Glutamatergic neuron (in vitro differentiated cells): ENCODE measurements at regions not wholly inside any gene's neighbourhood (a gene's known extent, or its start where the extent isn't known, plus 50 kb on each side); places are given as distances from the start of the nearest gene placed in this dataset.

Experiments
- DNase-seq: peaks from one replicate; pipeline ENCODE4 v3.0.0; 2022
- H3K27ac Mint-ChIP-seq: one replicate; pipeline ENCODE4 v1.8.0; 2020; ENCODE audit warnings: mild to moderate bottlenecking, mixed read lengths, inconsistent platforms; ENCODE audit not compliant: unreplicated experiment
- H3K27me3 Mint-ChIP-seq: one replicate; pipeline ENCODE4 v1.8.0; 2020; ENCODE audit warnings: mild to moderate bottlenecking, moderate library complexity, mixed read lengths, inconsistent platforms; ENCODE audit not compliant: unreplicated experiment
- H3K36me3 Mint-ChIP-seq: one replicate; pipeline ENCODE4 v1.8.0; 2020; ENCODE audit warnings: mild to moderate bottlenecking, mixed read lengths, inconsistent platforms; ENCODE audit not compliant: unreplicated experiment
- H3K4me1 Mint-ChIP-seq: one replicate; pipeline ENCODE4 v1.8.0; 2020; ENCODE audit warnings: mild to moderate bottlenecking, low read depth, mixed read lengths, inconsistent platforms; ENCODE audit not compliant: unreplicated experiment
- H3K4me3 Mint-ChIP-seq: one replicate; pipeline ENCODE4 v1.8.0; 2020; ENCODE audit warnings: mild to moderate bottlenecking, mixed read lengths, inconsistent platforms; ENCODE audit not compliant: unreplicated experiment
- H3K9me3 Mint-ChIP-seq: one replicate; pipeline ENCODE4 v1.8.0; 2020; ENCODE audit warnings: mild to moderate bottlenecking, moderate library complexity, mixed read lengths, inconsistent platforms; ENCODE audit not compliant: unreplicated experiment
- TF ChIP-seq, protein P1 (sequence below): fragments of 200-600 bp; sonication (generic); IDR thresholded peaks from one replicate; pipeline ENCODE4 v1.5.0; 2021; ENCODE audit not compliant: partially characterized antibody, unreplicated experiment

DNA sequence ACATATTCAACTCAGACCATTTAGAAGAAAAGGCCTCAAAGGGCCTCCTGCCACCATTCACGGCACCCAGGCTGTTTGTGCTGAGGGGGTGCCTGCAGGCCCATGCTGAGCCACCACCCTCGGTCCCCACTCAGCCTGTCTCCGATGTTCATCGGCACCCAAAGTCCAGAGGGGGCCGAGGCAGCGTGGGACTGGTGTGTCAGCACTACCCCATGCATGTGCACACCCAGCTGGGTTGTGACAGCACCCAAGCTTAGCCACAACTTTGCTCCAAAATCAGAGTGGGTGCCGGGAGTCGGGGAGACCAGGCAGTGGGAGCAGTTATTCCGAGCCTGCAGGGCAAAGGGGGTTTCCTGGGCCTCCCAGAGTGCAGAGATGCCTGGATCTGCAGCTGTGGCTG, 508.5 kb upstream of the ZNF717 start:
- TF ChIP-seq, protein P1, sequence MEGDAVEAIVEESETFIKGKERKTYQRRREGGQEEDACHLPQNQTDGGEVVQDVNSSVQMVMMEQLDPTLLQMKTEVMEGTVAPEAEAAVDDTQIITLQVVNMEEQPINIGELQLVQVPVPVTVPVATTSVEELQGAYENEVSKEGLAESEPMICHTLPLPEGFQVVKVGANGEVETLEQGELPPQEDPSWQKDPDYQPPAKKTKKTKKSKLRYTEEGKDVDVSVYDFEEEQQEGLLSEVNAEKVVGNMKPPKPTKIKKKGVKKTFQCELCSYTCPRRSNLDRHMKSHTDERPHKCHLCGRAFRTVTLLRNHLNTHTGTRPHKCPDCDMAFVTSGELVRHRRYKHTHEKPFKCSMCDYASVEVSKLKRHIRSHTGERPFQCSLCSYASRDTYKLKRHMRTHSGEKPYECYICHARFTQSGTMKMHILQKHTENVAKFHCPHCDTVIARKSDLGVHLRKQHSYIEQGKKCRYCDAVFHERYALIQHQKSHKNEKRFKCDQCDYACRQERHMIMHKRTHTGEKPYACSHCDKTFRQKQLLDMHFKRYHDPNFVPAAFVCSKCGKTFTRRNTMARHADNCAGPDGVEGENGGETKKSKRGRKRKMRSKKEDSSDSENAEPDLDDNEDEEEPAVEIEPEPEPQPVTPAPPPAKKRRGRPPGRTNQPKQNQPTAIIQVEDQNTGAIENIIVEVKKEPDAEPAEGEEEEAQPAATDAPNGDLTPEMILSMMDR: no peak
- Mint-ChIP-seq H3K27ac (no peak overlapping the region), H3K4me1 (no peaks in the 10 kb centered on the region), H3K27me3 (no peaks in the 10 kb centered on the region), H3K36me3 (no peaks in the 10 kb centered on the region), H3K4me3 (no peak overlapping the region), H3K9me3 (no peaks in the 10 kb centered on the region)
- no peak for DNase-seq

DNA sequence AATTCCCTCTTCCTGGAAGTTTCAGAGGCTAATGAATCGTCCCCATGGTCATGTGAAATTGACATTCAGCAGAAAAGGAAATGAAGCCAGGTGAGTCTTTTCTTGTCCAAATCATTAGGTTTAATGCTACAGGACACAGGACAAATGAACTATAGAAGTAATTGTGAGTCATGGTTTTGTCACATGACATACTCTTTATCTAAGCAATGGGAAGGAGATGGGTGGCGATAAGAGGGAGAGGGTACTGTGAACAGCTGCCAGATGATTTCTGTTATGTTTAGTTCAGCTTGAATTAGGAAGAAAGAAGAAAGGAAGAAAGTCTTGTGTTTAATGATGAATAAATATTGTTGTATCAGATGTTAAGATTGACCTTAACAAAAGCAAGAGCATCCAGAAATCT, 515.4 kb upstream of the ZNF717 start:
- Mint-ChIP-seq H3K27ac (no peak overlapping the region), H3K9me3 (no peaks in the 10 kb centered on the region), H3K36me3 (no peaks in the 10 kb centered on the region), H3K4me3 (no peak overlapping the region), H3K4me1 (no peaks in the 10 kb centered on the region), H3K27me3 (no peaks in the 10 kb centered on the region)
- DNase-seq: no peak
- TF ChIP-seq, protein P1: no peak

DNA sequence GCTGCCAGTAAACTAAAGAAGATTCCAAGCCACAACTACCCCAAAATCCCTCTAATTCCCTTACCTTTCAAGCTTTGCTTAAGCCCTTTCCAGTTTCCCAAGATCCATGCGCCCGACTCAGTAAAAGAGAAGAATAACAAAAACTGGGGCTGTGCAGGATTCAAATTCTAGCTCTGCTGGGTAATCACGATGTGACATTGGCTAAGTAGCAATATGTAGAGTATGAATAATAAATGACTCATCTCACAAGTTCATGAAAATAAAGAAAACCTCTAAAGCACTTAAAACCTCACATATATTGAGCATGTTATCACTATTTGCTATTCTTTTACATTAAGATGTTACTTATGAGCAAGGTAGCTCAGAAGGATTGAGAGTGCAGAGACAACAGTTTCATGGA, 522.2 kb upstream of the ZNF717 start:
- Mint-ChIP-seq H3K36me3 (peaks cover 5% of the 10 kb centered on the region), H3K4me3 (no peak overlapping the region), H3K27me3 (no peaks in the 10 kb centered on the region), H3K9me3 (no peaks in the 10 kb centered on the region), H3K4me1 (peaks cover 2% of the 10 kb centered on the region), H3K27ac (no peak overlapping the region)
- DNase-seq: no peak
- TF ChIP-seq, protein P1: no peak

DNA sequence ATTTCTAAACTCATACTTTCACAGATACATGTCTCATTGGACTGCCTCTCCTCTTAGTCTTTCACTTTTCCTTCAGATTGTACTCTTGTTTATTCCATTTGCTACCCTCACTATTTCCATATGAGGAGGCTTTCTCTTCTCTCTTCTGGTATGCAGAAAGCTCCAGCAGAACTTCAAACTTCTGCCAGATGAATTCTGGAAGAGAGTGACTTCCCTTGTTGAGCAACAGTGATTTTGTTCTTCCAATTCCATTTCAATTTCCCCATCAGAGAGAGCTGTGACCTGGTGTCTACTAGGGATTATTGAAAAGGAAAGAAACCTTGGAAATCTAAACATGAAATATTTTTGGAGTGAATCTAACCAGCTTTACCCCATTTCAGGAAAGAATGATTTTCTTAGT, 523.2 kb upstream of the ZNF717 start:
- no peak for DNase-seq
- H3K27ac Mint-ChIP-seq: no peak overlapping the region
- H3K36me3 Mint-ChIP-seq: peaks cover 5% of the 10 kb centered on the region
- peaks cover 5% of the 10 kb centered on the region for H3K4me1 Mint-ChIP-seq
- no peak overlapping the region for H3K4me3 Mint-ChIP-seq
- TF ChIP-seq, protein P1: no peak
- no peaks in the 10 kb centered on the region for H3K9me3 Mint-ChIP-seq
- no peaks in the 10 kb centered on the region for H3K27me3 Mint-ChIP-seq

DNA sequence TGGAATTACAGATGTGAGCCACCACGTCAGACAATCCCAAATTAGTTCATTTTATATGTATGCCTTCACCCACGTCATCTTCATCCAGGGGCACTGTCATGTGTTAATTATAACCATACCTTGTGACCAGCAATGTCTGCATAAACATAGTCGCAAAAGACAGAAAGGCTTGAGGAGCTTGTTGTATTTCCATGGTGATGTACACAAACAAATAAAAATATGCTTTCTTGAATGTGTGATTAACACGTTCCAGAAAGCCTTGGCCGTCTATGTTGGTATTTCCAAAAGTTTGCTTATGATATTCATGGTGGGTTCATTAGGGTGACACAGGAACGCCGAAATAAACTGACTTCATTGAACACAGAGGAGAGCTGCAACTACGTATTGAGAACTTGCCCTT, 524.7 kb upstream of the ZNF717 start:
- H3K9me3 Mint-ChIP-seq: no peaks in the 10 kb centered on the region

More for the DNA sequence above, 524.7 kb upstream of the ZNF717 start:
- Mint-ChIP-seq H3K36me3 (peaks cover 5% of the 10 kb centered on the region), H3K4me1 (peaks cover 8% of the 10 kb centered on the region), H3K27me3 (no peaks in the 10 kb centered on the region), H3K4me3 (no peak overlapping the region), H3K27ac (no peak overlapping the region)
- no peak for DNase-seq
- TF ChIP-seq, protein P1: no peak
